Keratinocyte (primary cell): ENCODE measurements at regions not wholly inside any gene's neighbourhood (a gene's known extent, or its start where the extent isn't known, plus 50 kb on each side); places are given as distances from the start of the nearest gene placed in this dataset.
"Not testable (repeated sequence)": the region's sequence is repeated elsewhere in the genome, so short reads cannot be mapped to it uniquely, and the experiment has no call there.

Source experiments
- CTCF ChIP-seq, 3 experiments: IDR thresholded peaks in 1 of 3; conservative IDR thresholded peaks in 1 of 3; optimal IDR thresholded peaks in 1 of 3; 2 replicates in 2 of 3; 3 replicates in 1 of 3; pipeline versions ENCODE3 to v1.5.1; 2011; ENCODE audit warnings: low read length in 3 of 3, mild to moderate bottlenecking in 3 of 3, moderate library complexity in 2 of 3, control low read depth in 1 of 3, inconsistent platforms in 1 of 3; ENCODE audit not compliant: insufficient read depth in 2 of 3; ENCODE audit errors: extremely low read depth in 1 of 3
- EZH2 ChIP-seq: IDR thresholded peaks from one replicate; pipeline ENCODE4 v1.6.1; 2012; ENCODE audit warnings: inconsistent platforms, mild to moderate bottlenecking, low read length, moderate library complexity

GRCh38 chr15:84409357-84409756, 173.8 kb downstream of the GOLGA6L4 start:
- not testable (repeated sequence) for TF ChIP-seq CTCF (optimal IDR thresholded peaks at IDR 0.05 in 1 of 3, IDR thresholded peaks at IDR 0.05 in 1 of 3, conservative IDR thresholded peaks at IDR 0.05 in 1 of 3; ENCODE audit: extremely low read depth in 1 of 3, insufficient read depth in 2 of 3, low read length in 3 of 3); EZH2
